Spinal cord (tissue), 9 donors: ENCODE measurements at regions not wholly inside any gene's neighbourhood (a gene's known extent, or its start where the extent isn't known, plus 50 kb on each side); places are given as distances from the start of the nearest gene placed in this dataset.
A peak's percentile ranks its signal among the peaks of the same experiment; 100 is the strongest.

ENCODE experiments used
- DNase-seq, 6 donors: peaks; one replicate each; pipeline versions ENCODE4 v3.0.0 to v3.0.0-alpha.2; 2013 to 2015; ENCODE audit warnings: low spot score in 6 of 6, low read depth in 4 of 6
- H3K27ac ChIP-seq: one replicate; pipeline ENCODE4 v1.5.1; 2013; ENCODE audit warnings: low read depth, low read length, control low read depth
- H3K27me3 ChIP-seq: one replicate; pipeline ENCODE4 v1.6.1; 2013; ENCODE audit warnings: low read length; ENCODE audit not compliant: control insufficient read depth, insufficient read depth
- H3K36me3 ChIP-seq: one replicate; pipeline ENCODE4 v1.6.1; 2013; ENCODE audit warnings: low read length; ENCODE audit not compliant: control insufficient read depth, insufficient read depth
- H3K4me1 ChIP-seq: one replicate; pipeline ENCODE4 v1.6.1; 2013; ENCODE audit warnings: low read length; ENCODE audit not compliant: control insufficient read depth, insufficient read depth
- H3K4me3 ChIP-seq: one replicate; pipeline ENCODE4 v1.5.1; 2013; ENCODE audit warnings: low read depth, low read length, control low read depth
- H3K9me3 ChIP-seq: one replicate; pipeline ENCODE4 v1.6.1; 2013; ENCODE audit warnings: low read length; ENCODE audit not compliant: control insufficient read depth, insufficient read depth
- WGBS: methylation state at CpG from one replicate; pipeline ENCODE4 v1.1.5; 2013; ENCODE audit warnings: missing lambda C conversion rate; ENCODE audit not compliant: insufficient coverage; 5-methylcytosine and 5-hydroxymethylcytosine counted together
- donor health status: healthy.

GRCh38 chr3:25057379-25057778, 370.7 kb upstream of the RARB start:
- no CpG with 5 or more reads among the region's 1 CpG for WGBS
- Histone ChIP-seq H3K4me1 (no peaks in the 10 kb centered on the region), H3K36me3 (no peaks in the 10 kb centered on the region), H3K27me3 (no peaks in the 10 kb centered on the region), H3K9me3 (no peaks in the 10 kb centered on the region), H3K27ac (no peak overlapping the region), H3K4me3 (no peak overlapping the region)
- DNase-seq = no peak

- Histone ChIP-seq H3K9me3 (no peaks in the 10 kb centered on the region), H3K27me3 (no peaks in the 10 kb centered on the region), H3K36me3 (no peaks in the 10 kb centered on the region), H3K27ac (no peak overlapping the region), H3K4me1 (no peaks in the 10 kb centered on the region), H3K4me3 (no peak overlapping the region)
- no peak for DNase-seq
- 100% methylated on average over 1 of the region's 2 CpGs for WGBS
Observed at GRCh38 chr3:25064681-25065080, 363.4 kb upstream of the RARB start.

DNA sequence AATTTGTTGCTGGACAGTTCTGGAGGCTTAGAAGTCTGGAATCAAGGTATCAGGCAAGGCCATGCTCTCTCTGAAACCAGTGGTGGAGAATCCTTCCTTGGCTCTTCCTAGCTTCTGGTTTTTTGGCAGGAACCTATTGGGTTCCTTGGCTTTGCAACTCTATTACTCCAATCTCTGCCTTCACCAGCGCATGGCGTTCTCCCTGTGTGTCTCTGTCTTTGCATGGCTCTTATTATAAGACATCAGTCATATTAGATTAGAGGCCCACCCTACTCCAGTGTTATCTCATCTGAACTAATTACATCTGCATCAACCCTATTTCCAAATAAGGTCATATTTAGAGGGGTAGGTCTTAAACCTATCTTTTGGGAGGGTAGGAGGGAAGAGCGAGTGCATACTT, 358.1 kb upstream of the RARB start:
- Histone ChIP-seq H3K9me3 (no peaks in the 10 kb centered on the region), H3K27me3 (no peaks in the 10 kb centered on the region), H3K4me1 (no peaks in the 10 kb centered on the region), H3K36me3 (no peaks in the 10 kb centered on the region), H3K27ac (no peak overlapping the region), H3K4me3 (no peak overlapping the region)
- no peak for DNase-seq
- WGBS = no CpG with 5 or more reads among the region's 3 CpGs

GRCh38 chr3:25071846-25072245, 356.2 kb upstream of the RARB start:
- H3K27ac ChIP-seq = no peak overlapping the region
- no peaks in the 10 kb centered on the region for H3K9me3 ChIP-seq
- no peaks in the 10 kb centered on the region for H3K36me3 ChIP-seq
- no peak overlapping the region for H3K4me3 ChIP-seq
- no peak for DNase-seq
- WGBS = 80% methylated on average over 1 of the region's 5 CpGs
- no peaks in the 10 kb centered on the region for H3K4me1 ChIP-seq
- H3K27me3 ChIP-seq = no peaks in the 10 kb centered on the region

- no peak overlapping the region for H3K4me3 ChIP-seq
- no peaks in the 10 kb centered on the region for H3K4me1 ChIP-seq
- no peak overlapping the region for H3K27ac ChIP-seq
- H3K27me3 ChIP-seq = no peaks in the 10 kb centered on the region
- DNase-seq = no peak
- H3K36me3 ChIP-seq = no peaks in the 10 kb centered on the region
- no peaks in the 10 kb centered on the region for H3K9me3 ChIP-seq
- WGBS = no CpG with 5 or more reads among the region's 1 CpG
Observed at GRCh38 chr3:25073423-25073822, 354.6 kb upstream of the RARB start.

GRCh38 chr3:25074149-25074548, 353.9 kb upstream of the RARB start:
- Histone ChIP-seq H3K27me3 (no peaks in the 10 kb centered on the region), H3K4me3 (no peak overlapping the region), H3K27ac (no peak overlapping the region), H3K4me1 (no peaks in the 10 kb centered on the region), H3K9me3 (no peaks in the 10 kb centered on the region), H3K36me3 (no peaks in the 10 kb centered on the region)
- DNase-seq = no peak
- WGBS = no CpG with 5 or more reads among the region's 3 CpGs

- no peaks in the 10 kb centered on the region for H3K36me3 ChIP-seq
- no peaks in the 10 kb centered on the region for H3K27me3 ChIP-seq
- H3K9me3 ChIP-seq = no peaks in the 10 kb centered on the region
- no peak overlapping the region for H3K27ac ChIP-seq
- DNase-seq = no peak
- no CpG with 5 or more reads among the region's 1 CpG for WGBS
- H3K4me3 ChIP-seq = no peak overlapping the region
- H3K4me1 ChIP-seq = no peaks in the 10 kb centered on the region
Observed at GRCh38 chr3:25080461-25080860, 347.6 kb upstream of the RARB start.

DNA sequence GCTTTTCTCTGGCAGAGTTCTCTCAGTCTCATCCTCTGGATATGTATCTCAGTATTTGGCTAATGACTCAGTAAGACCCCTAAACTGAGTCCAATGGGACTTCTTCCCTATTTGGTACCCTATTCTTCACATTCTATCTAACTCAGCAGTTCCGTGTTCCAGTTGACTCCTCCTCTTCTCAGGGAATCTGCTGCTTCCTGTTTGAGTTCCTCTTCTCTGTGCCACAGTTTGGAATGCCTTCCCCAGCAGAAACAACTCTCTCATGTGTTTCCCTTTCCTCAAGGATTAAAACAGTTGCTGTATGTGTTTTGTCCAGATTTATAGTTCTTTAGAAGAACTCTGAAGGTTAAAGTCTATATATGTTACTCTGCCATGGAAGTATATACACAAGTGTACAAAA, 344.0 kb upstream of the RARB start:
- H3K27me3 ChIP-seq = no peaks in the 10 kb centered on the region
- no peaks in the 10 kb centered on the region for H3K9me3 ChIP-seq
- H3K4me1 ChIP-seq = no peaks in the 10 kb centered on the region
- H3K4me3 ChIP-seq = no peak overlapping the region
- no peak for DNase-seq
- WGBS = 91% methylated on average over 1 of the region's 1 CpG
- H3K36me3 ChIP-seq = no peaks in the 10 kb centered on the region
- no peak overlapping the region for H3K27ac ChIP-seq

- H3K27ac ChIP-seq = no peak overlapping the region
- no peaks in the 10 kb centered on the region for H3K4me1 ChIP-seq
- no peaks in the 10 kb centered on the region for H3K9me3 ChIP-seq
- WGBS = 100% methylated on average over 1 of the region's 3 CpGs
- no peaks in the 10 kb centered on the region for H3K36me3 ChIP-seq
- H3K4me3 ChIP-seq = no peak overlapping the region
- H3K27me3 ChIP-seq = no peaks in the 10 kb centered on the region
- no peak for DNase-seq
Observed at GRCh38 chr3:25086721-25087120, 341.3 kb upstream of the RARB start.

DNA sequence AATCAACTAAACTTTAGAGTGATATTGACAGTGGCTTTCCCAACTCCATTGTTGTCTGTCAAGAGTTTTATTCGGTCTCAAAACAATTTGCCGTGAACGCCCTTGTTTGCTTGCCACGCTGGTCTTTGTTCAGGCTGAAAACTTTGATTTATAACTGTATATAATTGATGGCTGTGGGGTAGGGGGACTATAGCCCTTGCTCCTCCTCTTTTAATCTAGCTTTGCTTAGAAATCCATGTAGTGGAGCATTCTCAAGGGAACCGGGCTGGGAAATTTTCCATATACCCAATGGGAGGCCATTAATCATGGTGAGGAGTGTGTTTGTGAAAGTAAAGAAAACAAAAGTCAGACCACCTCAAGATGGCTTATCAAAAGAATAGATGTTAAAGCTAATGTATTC, 339.8 kb upstream of the RARB start:
- no peaks in the 10 kb centered on the region for H3K36me3 ChIP-seq
- WGBS = no CpG with 5 or more reads among the region's 5 CpGs
- DNase-seq = peak in 2 of 6 donors; percentile 40 to 47
- H3K27ac ChIP-seq = peak overlapping the region; percentile 6
- H3K27me3 ChIP-seq = no peaks in the 10 kb centered on the region
- no peaks in the 10 kb centered on the region for H3K9me3 ChIP-seq
- H3K4me3 ChIP-seq = no peak overlapping the region
- H3K4me1 ChIP-seq = no peaks in the 10 kb centered on the region
